ENCODE measurements at regions not wholly inside any gene's neighbourhood (a gene's known extent, or its start where the extent isn't known, plus 50 kb on each side); places are given as distances from the start of the nearest gene placed in this dataset.

DNA sequence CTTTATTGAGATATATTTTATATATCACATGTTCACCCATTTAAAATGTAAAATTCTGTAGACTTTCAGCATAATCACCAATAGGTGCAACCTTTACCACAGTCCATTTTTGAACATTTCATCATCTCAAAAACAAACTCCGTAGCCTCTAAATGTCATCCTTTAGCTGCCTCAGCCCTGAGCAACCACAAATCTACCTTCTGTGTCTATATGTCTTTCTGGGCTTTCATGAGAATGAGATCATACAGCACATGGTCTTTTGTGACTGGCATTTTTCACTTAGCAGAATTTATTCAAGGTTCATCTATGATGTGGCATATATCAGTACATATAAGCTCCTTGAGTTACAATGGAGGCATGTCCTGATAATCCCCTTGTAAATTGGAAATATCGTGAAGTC is 320.5 kb downstream of the ETS1 start:
- Histone ChIP-seq H3K27me3 (no peaks in the 10 kb centered on the region), H3K4me3 (no peak overlapping the region), H3K4me1 (no peaks in the 10 kb centered on the region), H3K9me3 (no peaks in the 10 kb centered on the region), H3K36me3 (no peaks in the 10 kb centered on the region), H3K27ac (no peak overlapping the region)
- TF ChIP-seq, protein P1, sequence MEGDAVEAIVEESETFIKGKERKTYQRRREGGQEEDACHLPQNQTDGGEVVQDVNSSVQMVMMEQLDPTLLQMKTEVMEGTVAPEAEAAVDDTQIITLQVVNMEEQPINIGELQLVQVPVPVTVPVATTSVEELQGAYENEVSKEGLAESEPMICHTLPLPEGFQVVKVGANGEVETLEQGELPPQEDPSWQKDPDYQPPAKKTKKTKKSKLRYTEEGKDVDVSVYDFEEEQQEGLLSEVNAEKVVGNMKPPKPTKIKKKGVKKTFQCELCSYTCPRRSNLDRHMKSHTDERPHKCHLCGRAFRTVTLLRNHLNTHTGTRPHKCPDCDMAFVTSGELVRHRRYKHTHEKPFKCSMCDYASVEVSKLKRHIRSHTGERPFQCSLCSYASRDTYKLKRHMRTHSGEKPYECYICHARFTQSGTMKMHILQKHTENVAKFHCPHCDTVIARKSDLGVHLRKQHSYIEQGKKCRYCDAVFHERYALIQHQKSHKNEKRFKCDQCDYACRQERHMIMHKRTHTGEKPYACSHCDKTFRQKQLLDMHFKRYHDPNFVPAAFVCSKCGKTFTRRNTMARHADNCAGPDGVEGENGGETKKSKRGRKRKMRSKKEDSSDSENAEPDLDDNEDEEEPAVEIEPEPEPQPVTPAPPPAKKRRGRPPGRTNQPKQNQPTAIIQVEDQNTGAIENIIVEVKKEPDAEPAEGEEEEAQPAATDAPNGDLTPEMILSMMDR (IDR thresholded peaks at IDR 0.05) = no peak
- TF ChIP-seq POLR2A (IDR thresholded peaks at IDR 0.05) = no peak
- no peak for DNase-seq
- WGBS, 2 donors = 87 to 98% methylated on average over 2 of the region's 2 CpGs
- intact Hi-C loops (cut with DNase I) = no loop called here

DNA sequence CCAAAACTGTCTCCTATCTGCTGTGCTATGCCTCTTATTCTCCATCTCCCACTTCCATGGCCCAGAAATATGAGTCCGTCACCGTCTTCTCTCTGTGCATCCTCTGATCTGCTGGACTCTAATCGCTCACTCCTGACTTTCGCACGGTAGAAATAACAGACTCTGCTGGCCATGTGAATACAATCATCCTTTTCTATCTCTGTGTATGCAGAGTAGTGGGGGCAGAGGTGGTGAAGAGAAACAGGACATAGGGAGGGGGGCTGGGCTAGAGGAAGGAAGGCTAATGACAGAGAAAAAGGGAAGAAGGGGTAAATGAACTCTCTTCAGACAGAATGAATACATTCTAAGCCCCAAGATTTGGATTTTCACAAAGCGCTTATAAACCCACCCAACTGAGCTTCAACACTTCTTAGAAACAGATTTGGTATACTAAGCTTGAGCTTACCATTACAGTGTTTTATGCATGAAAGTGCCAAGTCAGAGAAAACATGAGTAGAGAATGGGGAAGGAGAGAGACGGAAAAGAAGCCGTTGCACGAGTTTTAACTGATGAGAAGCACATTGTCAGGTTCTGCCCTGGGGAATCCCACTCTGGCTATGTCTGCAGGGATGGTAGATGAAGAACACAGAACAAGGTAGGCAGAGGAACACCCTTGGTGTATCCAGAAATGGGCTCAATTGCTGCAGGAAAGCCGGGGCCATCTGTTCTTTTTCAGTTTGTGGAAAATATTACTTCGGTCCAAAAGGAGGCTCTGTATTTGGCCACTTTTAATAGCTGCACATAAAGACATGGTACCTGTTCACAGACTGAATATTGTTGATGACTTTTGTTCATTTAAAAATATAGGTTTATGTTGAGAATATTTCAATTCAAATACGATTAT is 324.7 kb downstream of the ETS1 start:
- Histone ChIP-seq H3K27ac (no peak overlapping the region), H3K4me3 (no peak overlapping the region), H3K9me3 (no peaks in the 10 kb centered on the region), H3K36me3 (no peaks in the 10 kb centered on the region), H3K4me1 (no peaks in the 10 kb centered on the region), H3K27me3 (no peaks in the 10 kb centered on the region)
- DNase-seq = no peak
- 74 to 77% methylated on average over 12 of the region's 12 CpGs for WGBS, 2 donors
- no peak for TF ChIP-seq POLR2A (IDR thresholded peaks at IDR 0.05)
- TF ChIP-seq, protein P1 (IDR thresholded peaks at IDR 0.05) = no peak
- intact Hi-C loops (cut with DNase I) = no loop called here

DNA sequence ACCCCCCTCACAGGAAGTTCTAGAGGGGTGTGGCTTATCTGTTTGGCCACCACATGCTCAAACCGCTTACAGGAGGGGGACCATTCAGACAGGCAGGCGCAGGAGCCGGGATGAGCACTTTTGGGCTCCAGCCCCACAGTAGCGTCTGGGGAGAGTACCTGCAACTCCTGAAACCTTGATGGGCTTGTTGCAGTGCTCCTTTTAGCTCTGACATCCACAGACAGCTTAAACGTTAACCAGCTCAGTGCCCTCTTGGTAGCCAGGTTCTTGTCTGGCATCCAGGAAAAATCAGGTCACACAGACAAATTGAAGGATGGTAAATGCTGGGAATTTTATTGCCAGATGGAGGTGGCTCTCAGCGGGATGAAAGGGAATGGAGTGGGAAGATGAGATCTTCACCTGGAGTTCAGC is 326.3 kb downstream of the ETS1 start:
- H3K36me3 ChIP-seq = no peaks in the 10 kb centered on the region
- no peak overlapping the region for H3K27ac ChIP-seq
- 82 to 94% methylated on average over 5 to 6 of the region's 6 CpGs for WGBS, 2 donors
- H3K27me3 ChIP-seq = no peaks in the 10 kb centered on the region
- intact Hi-C loops (cut with DNase I) = no loop called here
- H3K4me3 ChIP-seq = no peak overlapping the region
- H3K4me1 ChIP-seq = no peaks in the 10 kb centered on the region
- no peaks in the 10 kb centered on the region for H3K9me3 ChIP-seq
- DNase-seq = no peak
- TF ChIP-seq, protein P1 (IDR thresholded peaks at IDR 0.05) = no peak
- TF ChIP-seq POLR2A (IDR thresholded peaks at IDR 0.05) = no peak

DNA sequence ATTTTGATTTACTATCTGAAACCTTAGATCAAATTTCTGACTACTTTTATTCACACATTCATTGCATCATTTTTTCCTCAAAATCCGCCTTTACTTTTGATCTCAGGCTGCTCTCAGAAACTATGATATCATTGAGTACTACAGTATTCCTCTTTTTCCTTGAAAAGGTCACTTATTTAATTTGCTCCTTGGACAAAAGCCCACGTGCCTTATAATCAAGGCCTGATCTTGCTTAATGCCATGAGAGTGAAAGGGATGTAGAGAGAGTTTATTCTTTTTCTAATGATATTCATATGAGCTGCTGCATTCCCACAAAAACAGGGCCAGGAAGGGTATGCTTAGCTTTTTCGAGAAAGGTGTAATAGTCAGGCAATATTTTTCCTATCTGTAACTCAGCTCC is 327.0 kb downstream of the ETS1 start:
- Histone ChIP-seq H3K27me3 (no peaks in the 10 kb centered on the region), H3K4me3 (no peak overlapping the region), H3K36me3 (no peaks in the 10 kb centered on the region), H3K4me1 (no peaks in the 10 kb centered on the region), H3K9me3 (no peaks in the 10 kb centered on the region), H3K27ac (no peak overlapping the region)
- DNase-seq = no peak
- WGBS, 2 donors = 59 to 79% methylated on average over 3 of the region's 3 CpGs
- intact Hi-C loops (cut with DNase I) = no loop called here
- TF ChIP-seq, protein P1 (IDR thresholded peaks at IDR 0.05) = no peak
- TF ChIP-seq POLR2A (IDR thresholded peaks at IDR 0.05) = no peak

DNA sequence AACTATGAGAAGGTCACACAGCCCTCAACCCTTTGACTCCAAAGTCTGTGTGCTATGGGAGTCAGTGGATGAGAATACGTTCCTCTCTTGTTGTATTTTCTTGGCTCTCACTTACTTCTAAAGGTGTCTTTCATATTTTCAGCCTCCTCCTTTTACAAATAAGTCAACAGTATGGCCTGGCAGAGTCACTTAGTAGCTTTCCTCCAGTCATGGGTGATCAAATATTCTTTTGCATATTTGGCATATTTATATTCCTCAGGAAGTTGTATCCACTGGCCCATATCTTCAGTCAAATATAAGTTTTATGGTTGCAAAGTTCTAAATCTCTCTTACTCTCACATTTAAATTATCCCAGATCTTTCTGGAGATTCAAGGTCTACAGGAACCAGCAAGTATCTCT is 327.5 kb downstream of the ETS1 start:
- no peak for TF ChIP-seq POLR2A (IDR thresholded peaks at IDR 0.05)
- TF ChIP-seq, protein P1 (IDR thresholded peaks at IDR 0.05) = no peak
- H3K36me3 ChIP-seq = no peaks in the 10 kb centered on the region
- 64 to 93% methylated on average over 1 of the region's 1 CpG for WGBS, 2 donors
- H3K27me3 ChIP-seq = no peaks in the 10 kb centered on the region
- H3K4me3 ChIP-seq = no peak overlapping the region
- intact Hi-C loops (cut with DNase I) = no loop called here
- no peak overlapping the region for H3K27ac ChIP-seq
- no peaks in the 10 kb centered on the region for H3K9me3 ChIP-seq
- no peak for DNase-seq
- H3K4me1 ChIP-seq = no peaks in the 10 kb centered on the region
